Ovary (tissue), 7 donors: ENCODE measurements at regions not wholly inside any gene's neighbourhood (a gene's known extent, or its start where the extent isn't known, plus 50 kb on each side); places are given as distances from the start of the nearest gene placed in this dataset.

Source experiments
- DNase-seq, 5 donors: peaks; one replicate each; pipeline ENCODE4 v3.0.0-alpha.2; 2019 to 2020
- H3K27ac ChIP-seq, 2 donors: fragments of 200-600 bp; one replicate each; pipeline versions ENCODE4 v1.5.1 to v1.8.0; 2019 to 2022
- H3K27me3 ChIP-seq: fragments of 200-600 bp; one replicate; pipeline ENCODE4 v1.8.0; 2022
- H3K36me3 ChIP-seq: fragments of 200-600 bp; sonication (generic); one replicate; pipeline ENCODE4 v1.5.1; 2019
- H3K4me1 ChIP-seq: one replicate; pipeline ENCODE4 v1.8.1; 2013; ENCODE audit warnings: mild to moderate bottlenecking, moderate library complexity; ENCODE audit not compliant: insufficient read depth
- H3K4me3 ChIP-seq: fragments of 200-600 bp; sonication (generic); one replicate; pipeline ENCODE4 v1.5.1; 2017
- H3K9me3 ChIP-seq, 2 donors: fragments of 200-600 bp in 1 of 2; sonication (generic) in 1 of 2; one replicate each; pipeline versions ENCODE4 v1.5.1 to v1.8.1; 2013 to 2019; ENCODE audit warnings: mild to moderate bottlenecking in 1 of 2, moderate library complexity in 1 of 2
- EP300 ChIP-seq: sonication (generic); formaldehyde crosslinking; IDR thresholded peaks from one replicate; pipeline ENCODE4 v1.6.1; 2017; ENCODE audit warnings: antibody characterized with exemption
- POLR2A ChIP-seq: fragments of 450-650 bp; IDR thresholded peaks from one replicate; pipeline ENCODE4 v1.6.1; 2017; ENCODE audit warnings: antibody characterized with exemption, mild to moderate bottlenecking, moderate library complexity
- WGBS, 3 donors: extraction: QIAGEN DNeasy Blood & Tissue Kit in 1 of 3; methylation state at CpG; one replicate each; pipeline versions ENCODE4 v1.1.5 to v1.1.7; 2013 to 2017; 5-methylcytosine and 5-hydroxymethylcytosine counted together
- intact Hi-C, 4 donors: fragments of 100-400 bp; cut with DNase I; formaldehyde crosslinking; loops; one replicate each; pipeline versions ENCODE4 v1.11.0 to v1.15.1; 2022 to 2023
- TF ChIP-seq, protein P1 (sequence below), 3 donors: fragments of 450-650 bp in 2 of 3; fragments of 200-600 bp in 1 of 3; IDR thresholded peaks; one replicate each; pipeline versions ENCODE4 v1.5.1 to v1.8.0; 2016 to 2022; ENCODE audit warnings: antibody characterized with exemption in 3 of 3, mild to moderate bottlenecking in 1 of 3
- donor health status: DM: no; HTN: no; CAD: no; lungs with moderate emphysema.
- donor health status: DM: no; HTN: no; CAD: no.
- donor health status: Bipolar disorder and iron deficiency.
- donor health status: DM: no; HTN: no; CAD: no.
- donor health status: DM: yes; HTN: yes; CAD: no.

DNA sequence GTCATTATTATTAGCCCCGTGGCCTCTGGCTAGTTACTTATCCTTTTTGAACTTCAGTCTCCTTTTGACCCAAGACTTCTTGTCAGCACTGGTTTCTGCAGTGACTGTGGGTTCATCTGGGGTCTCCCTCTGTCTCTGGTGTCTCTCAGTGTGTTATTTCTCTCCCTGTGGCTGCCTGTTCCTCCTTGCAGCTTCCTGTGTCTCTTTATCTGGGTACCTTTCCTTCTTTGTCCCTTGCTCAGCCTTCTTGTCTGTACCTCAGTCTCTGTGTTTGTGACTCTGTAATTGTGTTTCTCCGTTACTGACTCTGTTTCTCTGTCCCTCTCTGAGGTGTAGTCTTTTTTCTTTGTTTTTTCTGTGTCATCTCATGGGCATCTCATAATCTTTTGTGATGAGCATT is 102.6 kb upstream of the CDH11 start:
- Histone ChIP-seq H3K27me3 (no peaks in the 10 kb centered on the region), H3K36me3 (no peaks in the 10 kb centered on the region), H3K27ac (no peak overlapping the region), H3K9me3 (no peaks in the 10 kb centered on the region), H3K4me1 (no peaks in the 10 kb centered on the region), H3K4me3 (no peak overlapping the region)
- DNase-seq = no peak
- intact Hi-C loops = no loop called here
- TF ChIP-seq POLR2A (no peak), EP300 (no peak)
- TF ChIP-seq, protein P1, sequence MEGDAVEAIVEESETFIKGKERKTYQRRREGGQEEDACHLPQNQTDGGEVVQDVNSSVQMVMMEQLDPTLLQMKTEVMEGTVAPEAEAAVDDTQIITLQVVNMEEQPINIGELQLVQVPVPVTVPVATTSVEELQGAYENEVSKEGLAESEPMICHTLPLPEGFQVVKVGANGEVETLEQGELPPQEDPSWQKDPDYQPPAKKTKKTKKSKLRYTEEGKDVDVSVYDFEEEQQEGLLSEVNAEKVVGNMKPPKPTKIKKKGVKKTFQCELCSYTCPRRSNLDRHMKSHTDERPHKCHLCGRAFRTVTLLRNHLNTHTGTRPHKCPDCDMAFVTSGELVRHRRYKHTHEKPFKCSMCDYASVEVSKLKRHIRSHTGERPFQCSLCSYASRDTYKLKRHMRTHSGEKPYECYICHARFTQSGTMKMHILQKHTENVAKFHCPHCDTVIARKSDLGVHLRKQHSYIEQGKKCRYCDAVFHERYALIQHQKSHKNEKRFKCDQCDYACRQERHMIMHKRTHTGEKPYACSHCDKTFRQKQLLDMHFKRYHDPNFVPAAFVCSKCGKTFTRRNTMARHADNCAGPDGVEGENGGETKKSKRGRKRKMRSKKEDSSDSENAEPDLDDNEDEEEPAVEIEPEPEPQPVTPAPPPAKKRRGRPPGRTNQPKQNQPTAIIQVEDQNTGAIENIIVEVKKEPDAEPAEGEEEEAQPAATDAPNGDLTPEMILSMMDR (IDR thresholded peaks at IDR 0.05) = no peak
- 94 to 100% (median 96%) methylated on average over 2 of the region's 2 CpGs for WGBS, 3 donors

DNA sequence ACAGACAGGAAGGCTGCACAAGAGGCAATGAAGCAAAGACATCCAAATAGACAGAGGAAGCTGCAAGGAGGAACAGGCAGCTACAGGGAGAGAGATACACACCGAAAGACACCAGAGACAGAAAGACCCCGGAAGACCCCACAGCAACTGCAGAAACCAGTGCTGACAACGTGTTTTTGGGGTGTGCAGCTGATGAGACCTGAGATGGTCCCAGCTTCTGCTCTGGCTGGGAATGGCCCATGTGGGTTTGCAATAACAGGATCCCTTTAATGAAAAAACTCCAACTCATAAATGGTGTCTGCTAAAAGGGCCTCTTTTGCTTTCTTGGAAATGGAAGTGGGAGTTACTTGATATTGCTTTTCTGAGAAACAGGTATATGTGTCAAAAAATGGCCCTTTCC is 101.5 kb upstream of the CDH11 start:
- H3K4me3 ChIP-seq = no peak overlapping the region
- no peaks in the 10 kb centered on the region for H3K36me3 ChIP-seq
- no peak overlapping the region for H3K27ac ChIP-seq
- no peaks in the 10 kb centered on the region for H3K4me1 ChIP-seq
- H3K27me3 ChIP-seq = no peaks in the 10 kb centered on the region
- no peak for TF ChIP-seq POLR2A
- TF ChIP-seq EP300 = no peak
- TF ChIP-seq, protein P1 (IDR thresholded peaks at IDR 0.05) = no peak
- intact Hi-C loops = no loop called here
- WGBS, 3 donors = 73 to 81% (median 75%) methylated on average over 3 of the region's 3 CpGs
- H3K9me3 ChIP-seq = no peaks in the 10 kb centered on the region
- no peak for DNase-seq

DNA sequence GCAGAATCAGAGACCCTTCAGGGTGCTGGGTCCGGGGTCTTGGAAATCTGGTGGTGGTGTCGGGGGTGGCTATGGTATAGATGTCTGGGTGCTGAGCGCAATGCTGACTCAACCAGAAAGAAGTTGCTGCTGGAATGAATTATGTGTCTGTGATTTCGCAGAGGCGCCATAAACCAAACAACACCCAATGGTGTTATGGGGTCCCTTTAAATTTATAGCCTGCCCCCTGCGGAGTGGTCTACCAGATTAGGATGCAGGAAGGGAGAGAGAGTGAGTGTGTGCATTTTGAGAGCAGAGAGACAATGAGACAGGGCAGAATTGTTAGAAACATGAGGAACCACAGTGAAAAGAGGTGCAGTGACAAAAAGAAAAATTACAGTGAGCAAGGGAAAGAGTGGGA is 100.7 kb upstream of the CDH11 start:
- Histone ChIP-seq H3K27ac (no peak overlapping the region), H3K4me3 (no peak overlapping the region), H3K27me3 (no peaks in the 10 kb centered on the region), H3K9me3 (no peaks in the 10 kb centered on the region), H3K36me3 (no peaks in the 10 kb centered on the region), H3K4me1 (no peaks in the 10 kb centered on the region)
- no peak for DNase-seq
- intact Hi-C loops = no loop called here
- TF ChIP-seq EP300 (no peak), POLR2A (no peak)
- TF ChIP-seq, protein P1 (IDR thresholded peaks at IDR 0.05) = no peak
- WGBS, 3 donors = 83 to 86% (median 85%) methylated on average over 6 of the region's 6 CpGs

GRCh38 chr16:65222049-65222448 is 100.2 kb upstream of the CDH11 start:
- WGBS, 3 donors = 74 to 88% (median 79%) methylated on average over 1 of the region's 1 CpG
- Histone ChIP-seq H3K4me1 (no peaks in the 10 kb centered on the region), H3K9me3 (no peaks in the 10 kb centered on the region), H3K4me3 (no peak overlapping the region), H3K27me3 (no peaks in the 10 kb centered on the region), H3K36me3 (no peaks in the 10 kb centered on the region), H3K27ac (no peak overlapping the region)
- no peak for DNase-seq
- intact Hi-C loops = no loop called here
- TF ChIP-seq EP300 = no peak
- TF ChIP-seq, protein P1 (IDR thresholded peaks at IDR 0.05) = no peak
- no peak for TF ChIP-seq POLR2A

- no peak overlapping the region for H3K27ac ChIP-seq
- intact Hi-C loops = no loop called here
- no peak for DNase-seq
- H3K27me3 ChIP-seq = no peaks in the 10 kb centered on the region
- H3K9me3 ChIP-seq = no peaks in the 10 kb centered on the region
- H3K36me3 ChIP-seq = no peaks in the 10 kb centered on the region
- TF ChIP-seq EP300 (no peak), POLR2A (no peak)
- TF ChIP-seq, protein P1 (IDR thresholded peaks at IDR 0.05) = no peak
- no peaks in the 10 kb centered on the region for H3K4me1 ChIP-seq
- no peak overlapping the region for H3K4me3 ChIP-seq
- WGBS, 3 donors = 96 to 100% (median 100%) methylated on average over 1 of the region's 1 CpG
Observed at GRCh38 chr16:65219786-65220185, 97.9 kb upstream of the CDH11 start.
